GM12874 (cell line): ENCODE measurements at regions not wholly inside any gene's neighbourhood (a gene's known extent, or its start where the extent isn't known, plus 50 kb on each side); places are given as distances from the start of the nearest gene placed in this dataset.

Experiments
- CTCF ChIP-seq: IDR thresholded peaks from 2 replicates; pipeline ENCODE4 v1.5.1; 2011; ENCODE audit warnings: low read depth, mild to moderate bottlenecking, control low read depth, low read length, moderate library complexity; ENCODE audit not compliant: insufficient read depth

- TF ChIP-seq CTCF, result no peak
Measured at GRCh38 chr6:9481292-9482029, 933.4 kb downstream of the TFAP2A start.

- no peak for TF ChIP-seq CTCF
Measured at GRCh38 chr6:9468277-9468676, 946.6 kb downstream of the TFAP2A start.

GRCh38 chr6:9467741-9468140, 947.1 kb downstream of the TFAP2A start:
- no peak for TF ChIP-seq CTCF

GRCh38 chr6:9464583-9464982, 950.3 kb downstream of the TFAP2A start:
- TF ChIP-seq CTCF, result no peak

- TF ChIP-seq CTCF, result no peak
Measured at GRCh38 chr6:9463311-9463710, 951.6 kb downstream of the TFAP2A start.

- no peak for TF ChIP-seq CTCF
Measured at GRCh38 chr6:9461188-9461587, 953.7 kb downstream of the TFAP2A start.

- TF ChIP-seq CTCF, result no peak
Measured at GRCh38 chr6:9458424-9458823, 956.5 kb downstream of the TFAP2A start.
